Activated CD4-positive, alpha-beta T cell treated with anti-CD3 and anti-CD28 coated beads, Interleukin-2, amount 50 U/mL, for 16 hours (primary cell): ENCODE measurements at regions not wholly inside any gene's neighbourhood (a gene's known extent, or its start where the extent isn't known, plus 50 kb on each side); places are given as distances from the start of the nearest gene placed in this dataset.
A peak's percentile ranks its signal among the peaks of the same experiment; 100 is the strongest.
"Not testable (repeated sequence)": the region's sequence is repeated elsewhere in the genome, so short reads cannot be mapped to it uniquely, and the experiment has no call there.

ENCODE experiments used
- DNase-seq: peaks from one replicate; pipeline ENCODE4 v3.0.0-alpha.2; 2020

- not testable (repeated sequence) for DNase-seq
Measured at GRCh38 chr6:23854154-23854553, 271.9 kb upstream of the NRSN1 start.

DNA sequence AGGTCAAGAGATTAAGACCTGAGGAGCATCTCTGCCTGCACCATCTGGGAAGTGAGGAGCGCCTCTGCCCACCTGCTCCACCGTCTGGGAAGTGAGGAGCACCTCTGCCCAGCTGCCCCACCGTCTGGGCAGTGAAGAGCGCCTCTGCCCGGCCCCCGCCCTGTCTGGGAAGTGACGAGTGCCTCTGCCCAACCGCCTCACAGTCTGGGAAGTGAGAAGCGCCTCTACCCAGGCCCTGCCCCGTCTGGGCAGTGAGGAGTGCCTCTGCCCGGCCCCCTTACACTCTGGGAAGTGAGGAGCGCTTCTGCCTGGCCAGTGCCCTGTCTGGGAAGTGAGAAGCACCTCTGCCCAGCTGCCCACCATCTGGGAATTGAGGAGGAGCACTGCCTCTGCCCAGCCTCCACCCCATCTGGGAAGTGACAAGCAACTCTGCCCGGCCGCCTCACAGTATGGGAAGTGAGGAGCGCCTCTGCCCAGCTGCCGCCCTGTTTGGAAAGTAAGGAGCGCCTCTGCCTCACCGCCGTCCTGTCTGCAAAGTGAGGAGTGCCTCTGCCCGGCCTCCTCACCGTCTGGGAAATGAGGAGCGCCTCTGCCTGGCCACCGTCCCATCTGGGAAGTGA lies 270.4 kb upstream of the NRSN1 start:
- no peak for DNase-seq

GRCh38 chr6:23870496-23870895 lies 255.5 kb upstream of the NRSN1 start:
- no peak for DNase-seq

- no peak for DNase-seq
Measured at GRCh38 chr6:23873161-23873560, 252.9 kb upstream of the NRSN1 start.

DNA sequence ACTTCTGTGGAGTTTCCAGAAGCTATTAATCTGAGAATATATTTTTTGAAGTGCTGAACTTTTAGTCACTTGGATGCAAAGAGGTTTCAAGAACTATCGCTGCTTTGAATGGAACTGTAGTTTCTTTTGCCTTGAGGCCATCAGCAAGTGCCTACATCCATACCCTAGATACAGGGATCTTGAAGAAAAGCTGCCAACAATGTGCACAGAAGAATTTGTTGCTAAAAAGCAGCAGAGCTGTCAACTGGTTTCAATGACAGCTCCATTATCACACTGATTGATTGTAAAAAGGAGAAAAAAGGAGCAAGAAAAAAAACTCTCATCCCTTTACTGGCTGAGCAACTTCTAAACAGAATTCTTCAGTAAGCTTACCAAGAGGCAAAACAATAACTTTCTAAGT lies 251.0 kb upstream of the NRSN1 start:
- DNase-seq: no peak

DNA sequence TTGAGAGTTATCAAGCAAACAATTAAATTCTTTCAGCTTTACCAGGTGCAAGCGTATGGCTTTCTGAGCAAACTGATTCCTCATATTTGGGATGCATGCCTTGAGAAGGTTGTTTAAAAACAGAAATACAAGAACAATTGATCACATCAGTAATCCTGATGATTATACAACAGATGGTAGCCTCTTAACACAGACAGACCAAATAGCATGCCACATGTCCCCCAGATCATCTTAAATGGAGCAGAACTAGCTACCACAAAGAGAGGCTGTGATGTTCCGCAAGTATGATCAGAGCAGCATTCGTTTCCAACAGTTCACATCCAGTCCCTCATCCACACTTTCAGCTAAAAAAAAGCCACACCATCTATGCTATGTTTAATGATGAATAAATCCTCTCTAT lies 246.2 kb upstream of the NRSN1 start:
- DNase-seq: no peak

DNA sequence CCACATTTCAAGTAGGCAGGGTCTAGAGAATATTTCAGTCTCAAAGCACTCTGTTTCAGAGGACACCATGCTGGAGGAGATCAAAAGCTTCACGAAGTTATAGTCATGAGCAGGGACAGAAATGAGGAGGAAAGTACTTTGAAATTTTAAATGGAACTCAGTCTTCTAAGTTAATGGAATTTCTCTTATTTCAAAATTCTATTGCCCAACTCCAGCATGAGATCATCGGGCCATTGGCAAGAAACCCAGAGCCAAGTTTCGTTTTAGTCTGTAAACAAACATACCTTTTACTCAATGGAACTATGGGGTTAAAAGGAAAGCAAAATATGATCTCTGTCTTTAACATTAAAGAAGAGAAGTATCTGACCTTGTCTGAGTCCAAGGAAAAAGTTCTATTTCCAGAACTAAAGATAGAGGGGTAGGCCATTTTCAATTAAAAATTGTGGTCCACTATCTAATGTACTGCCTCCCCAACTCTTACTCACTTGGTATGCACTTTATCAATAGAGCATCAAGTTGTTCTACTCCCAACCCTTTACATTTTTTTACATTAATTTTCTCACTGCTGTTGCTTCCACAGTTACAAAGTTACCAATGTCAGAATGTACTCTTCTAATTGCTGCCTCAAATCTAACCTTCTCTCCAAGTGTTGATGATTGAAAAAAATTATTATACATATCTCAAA lies 235.3 kb upstream of the NRSN1 start:
- DNase-seq: no peak

GRCh38 chr6:23905133-23905815 lies 220.7 kb upstream of the NRSN1 start:
- no peak for DNase-seq

GRCh38 chr6:23910420-23910819 lies 215.6 kb upstream of the NRSN1 start:
- no peak for DNase-seq

DNA sequence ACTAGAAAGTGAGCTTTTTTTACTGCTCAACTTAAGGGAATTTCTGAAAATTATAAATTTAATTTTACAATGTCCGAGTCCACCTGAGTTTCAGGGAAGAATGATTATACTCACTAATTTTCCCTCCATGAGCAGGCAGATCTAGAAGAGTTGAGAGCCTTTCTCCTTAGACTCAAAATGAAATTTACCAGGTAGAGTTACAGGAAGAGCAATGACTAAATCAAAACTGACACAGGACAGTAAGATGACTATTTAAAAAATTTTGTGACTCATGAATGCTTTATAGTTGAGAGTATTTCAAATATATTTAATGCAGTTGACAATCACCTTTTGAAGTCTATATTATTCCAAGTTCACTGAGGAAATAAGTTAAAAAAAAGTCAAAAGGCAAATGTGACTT lies 198.1 kb upstream of the NRSN1 start:
- DNase-seq: peak; percentile 20

- DNase-seq: no peak
Measured at GRCh38 chr6:23929201-23929600, 196.8 kb upstream of the NRSN1 start.

- DNase-seq: no peak
Measured at GRCh38 chr6:23940466-23940865, 185.5 kb upstream of the NRSN1 start.

GRCh38 chr6:23951691-23952090 lies 174.3 kb upstream of the NRSN1 start:
- no peak for DNase-seq

- no peak for DNase-seq
Measured at GRCh38 chr6:23952245-23952644, 173.8 kb upstream of the NRSN1 start.

DNA sequence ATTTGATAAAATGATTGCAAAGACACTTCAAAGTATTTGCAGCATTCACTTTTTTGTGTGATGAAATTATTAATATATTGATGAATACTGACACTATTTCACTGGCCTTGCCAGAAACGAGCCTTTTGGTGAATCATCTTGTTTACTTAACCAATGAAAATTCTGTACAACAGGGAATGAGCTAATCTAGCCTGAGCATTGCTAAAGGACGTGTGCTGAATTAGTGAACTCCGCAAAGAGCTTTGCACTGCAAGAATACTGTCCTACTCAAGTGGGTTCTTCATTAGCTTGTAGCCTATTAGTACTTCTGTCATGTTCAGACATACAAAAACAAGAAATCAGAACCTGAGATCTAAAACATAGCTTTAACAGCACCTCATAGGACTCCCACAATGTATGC lies 172.0 kb upstream of the NRSN1 start:
- DNase-seq: no peak

GRCh38 chr6:23957017-23957416 lies 169.0 kb upstream of the NRSN1 start:
- DNase-seq: no peak

GRCh38 chr6:23964865-23965264 lies 161.2 kb upstream of the NRSN1 start:
- no peak for DNase-seq

DNA sequence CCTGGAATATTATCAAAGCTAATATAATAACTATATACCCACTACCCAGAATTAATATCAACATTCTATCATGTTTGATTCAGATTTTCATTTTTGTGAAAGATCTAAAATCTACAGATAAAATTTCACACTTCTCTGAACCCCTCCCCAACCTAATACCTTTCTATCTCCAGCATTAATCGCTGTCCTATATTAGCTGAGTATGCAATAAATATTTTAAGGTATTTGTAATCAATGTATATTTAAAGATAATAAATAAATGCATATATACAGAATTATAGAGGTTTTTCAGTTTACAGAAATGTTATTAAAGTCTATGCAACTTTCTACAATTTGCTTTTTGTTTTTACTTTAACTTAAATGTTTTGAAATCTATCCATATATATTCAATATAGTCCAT lies 156.7 kb upstream of the NRSN1 start:
- DNase-seq: no peak

GRCh38 chr6:23977706-23978105 lies 148.3 kb upstream of the NRSN1 start:
- DNase-seq: no peak

GRCh38 chr6:23980965-23981364 lies 145.1 kb upstream of the NRSN1 start:
- no peak for DNase-seq

GRCh38 chr6:23981923-23982322 lies 144.1 kb upstream of the NRSN1 start:
- no peak for DNase-seq

DNA sequence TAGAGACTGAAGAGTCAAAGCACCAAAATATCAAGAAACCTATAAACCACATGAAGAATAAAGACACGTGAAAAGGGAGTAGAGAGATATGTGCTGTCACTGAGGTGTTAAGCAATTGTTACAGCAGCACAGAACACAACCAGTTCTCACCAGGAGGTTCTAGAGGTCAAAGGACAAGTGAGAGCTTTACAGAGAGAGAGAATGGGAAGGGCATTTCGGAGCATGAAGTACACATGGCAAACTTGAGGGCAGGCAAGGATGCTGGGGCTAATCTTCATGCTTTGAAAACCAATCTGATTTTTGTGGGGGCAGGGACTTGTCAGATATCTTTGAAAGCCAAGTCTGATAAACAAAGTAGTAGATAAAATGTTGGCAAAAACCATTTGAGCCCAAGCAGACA lies 142.3 kb upstream of the NRSN1 start:
- DNase-seq: no peak

GRCh38 chr6:23985015-23985414 lies 141.0 kb upstream of the NRSN1 start:
- no peak for DNase-seq

DNA sequence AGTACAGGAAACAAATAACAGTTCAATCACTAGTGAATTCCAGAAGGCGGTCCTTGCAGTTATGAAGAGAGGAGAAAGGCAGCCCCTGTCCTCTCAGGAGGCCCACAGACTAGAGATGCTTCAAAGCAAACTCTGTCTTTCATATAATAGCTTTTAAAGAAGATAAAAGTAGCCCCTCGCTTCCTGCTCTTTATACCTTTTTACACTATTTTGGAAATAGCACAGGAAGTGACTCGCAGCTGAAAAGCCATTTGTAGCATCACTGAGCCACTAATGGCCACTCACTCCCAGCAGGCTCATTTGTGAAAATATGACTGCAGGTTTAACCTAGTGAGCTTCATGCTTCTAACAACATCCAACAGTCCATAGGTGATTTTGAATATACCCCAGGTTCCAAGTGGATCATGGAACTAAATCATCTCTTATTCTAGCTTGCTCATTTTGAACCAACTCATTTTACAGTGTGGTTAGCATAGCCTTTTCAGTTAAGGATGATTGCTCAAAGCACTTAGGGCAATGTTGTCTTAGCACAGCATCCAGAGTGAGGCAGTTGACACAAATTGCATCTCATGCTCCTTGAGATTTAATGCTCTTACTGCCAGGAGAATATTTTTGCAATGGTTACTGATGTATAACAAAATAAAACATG lies 136.0 kb upstream of the NRSN1 start:
- DNase-seq: no peak
